B cell (primary cell): ENCODE measurements at regions not wholly inside any gene's neighbourhood (a gene's known extent, or its start where the extent isn't known, plus 50 kb on each side); places are given as distances from the start of the nearest gene placed in this dataset.

Experiments
- EZH2 ChIP-seq: IDR thresholded peaks from 2 replicates; pipeline ENCODE4 v1.6.1; 2012; ENCODE audit warnings: borderline replicate concordance, low read depth, mild to moderate bottlenecking, moderate library complexity, low read length; ENCODE audit not compliant: insufficient read depth, poor library complexity, severe bottlenecking
- TF ChIP-seq, protein P1 (sequence below): fragments of 200-600 bp; IDR thresholded peaks from one replicate; pipeline ENCODE4 v1.8.0; 2022; ENCODE audit warnings: antibody characterized with exemption, mild to moderate bottlenecking

- TF ChIP-seq, protein P1, sequence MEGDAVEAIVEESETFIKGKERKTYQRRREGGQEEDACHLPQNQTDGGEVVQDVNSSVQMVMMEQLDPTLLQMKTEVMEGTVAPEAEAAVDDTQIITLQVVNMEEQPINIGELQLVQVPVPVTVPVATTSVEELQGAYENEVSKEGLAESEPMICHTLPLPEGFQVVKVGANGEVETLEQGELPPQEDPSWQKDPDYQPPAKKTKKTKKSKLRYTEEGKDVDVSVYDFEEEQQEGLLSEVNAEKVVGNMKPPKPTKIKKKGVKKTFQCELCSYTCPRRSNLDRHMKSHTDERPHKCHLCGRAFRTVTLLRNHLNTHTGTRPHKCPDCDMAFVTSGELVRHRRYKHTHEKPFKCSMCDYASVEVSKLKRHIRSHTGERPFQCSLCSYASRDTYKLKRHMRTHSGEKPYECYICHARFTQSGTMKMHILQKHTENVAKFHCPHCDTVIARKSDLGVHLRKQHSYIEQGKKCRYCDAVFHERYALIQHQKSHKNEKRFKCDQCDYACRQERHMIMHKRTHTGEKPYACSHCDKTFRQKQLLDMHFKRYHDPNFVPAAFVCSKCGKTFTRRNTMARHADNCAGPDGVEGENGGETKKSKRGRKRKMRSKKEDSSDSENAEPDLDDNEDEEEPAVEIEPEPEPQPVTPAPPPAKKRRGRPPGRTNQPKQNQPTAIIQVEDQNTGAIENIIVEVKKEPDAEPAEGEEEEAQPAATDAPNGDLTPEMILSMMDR, result no peak
- TF ChIP-seq EZH2, result no peak
Measured at GRCh38 chr3:144079634-144080033, 108.0 kb downstream of the DIPK2A start.
